HG03196 (cell line): ENCODE measurements at regions not wholly inside any gene's neighbourhood (a gene's known extent, or its start where the extent isn't known, plus 50 kb on each side); places are given as distances from the start of the nearest gene placed in this dataset.
"Not testable (repeated sequence)": the region's sequence is repeated elsewhere in the genome, so short reads cannot be mapped to it uniquely, and the experiment has no call there.

Source experiments
- ATAC-seq: cut with Tn5 transposase; IDR thresholded peaks from one replicate; pipeline ENCODE4 v1.9.1; 2021; ENCODE audit not compliant: unreplicated experiment

DNA sequence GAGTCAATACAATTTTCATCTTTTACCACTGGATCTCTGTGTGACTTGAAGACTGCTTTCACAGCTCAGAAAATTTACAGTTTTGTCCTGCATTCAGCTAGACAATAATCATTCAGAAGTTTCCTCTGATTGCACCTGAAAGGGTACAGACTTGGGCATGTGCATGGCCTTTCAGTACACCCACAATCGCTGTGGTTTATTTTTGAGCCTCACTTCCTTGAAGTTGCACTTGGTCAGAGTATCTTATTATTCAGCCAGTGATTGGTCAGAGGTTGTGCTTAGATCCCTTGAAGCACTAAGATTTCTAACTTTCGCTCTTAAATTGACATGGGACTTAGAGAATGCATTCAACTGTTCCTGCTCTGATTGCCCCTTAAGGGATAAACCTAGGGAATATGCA lies 508.2 kb downstream of the FAM181B start:
- ATAC-seq: no peak

GRCh38 chr11:82216927-82217570 lies 516.6 kb downstream of the FAM181B start:
- ATAC-seq: no peak

DNA sequence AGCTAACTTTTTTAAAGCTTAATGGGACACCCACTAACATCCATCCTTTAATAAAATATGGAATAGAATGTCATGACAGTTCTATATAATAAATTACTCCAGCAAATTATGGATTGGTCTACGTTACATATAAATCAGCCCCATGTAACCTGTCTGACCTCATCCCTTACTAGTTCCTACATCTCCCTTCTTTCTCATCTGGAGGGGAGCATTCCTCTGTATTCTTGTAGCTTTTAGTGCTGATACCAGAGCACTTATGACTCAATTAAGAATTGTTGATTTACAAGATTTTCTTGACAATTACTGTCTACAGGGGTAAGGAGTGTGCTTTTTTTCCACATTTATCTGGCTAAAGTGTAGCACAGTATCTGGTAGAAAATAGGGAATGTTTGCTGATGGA lies 523.7 kb downstream of the FAM181B start:
- ATAC-seq: no peak

DNA sequence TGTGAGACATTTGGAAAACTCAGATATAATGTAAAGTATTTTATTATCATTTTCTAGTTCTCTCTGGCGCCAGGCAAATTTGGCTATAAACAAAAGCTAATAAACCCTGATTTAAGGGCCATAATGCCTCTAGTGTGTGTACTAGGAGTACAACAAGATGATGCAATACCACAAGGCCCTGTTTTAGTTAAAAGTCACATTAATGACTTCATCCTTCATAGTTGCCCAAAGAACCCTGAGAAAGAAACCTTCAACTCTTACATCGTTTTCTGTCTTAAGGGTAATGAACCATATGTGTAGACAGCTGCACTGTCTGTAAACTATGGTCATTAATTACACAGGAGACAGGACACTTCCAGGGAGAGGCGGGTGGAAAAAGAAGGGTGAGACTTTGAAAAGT lies 538.4 kb downstream of the FAM181B start:
- no peak for ATAC-seq

- ATAC-seq: no peak
Observed at GRCh38 chr11:82194521-82194920, 539.1 kb downstream of the FAM181B start.

- ATAC-seq: no peak
Observed at GRCh38 chr11:82191695-82192094, 542.0 kb downstream of the FAM181B start.

GRCh38 chr11:82185925-82186324 lies 547.7 kb downstream of the FAM181B start:
- no peak for ATAC-seq

DNA sequence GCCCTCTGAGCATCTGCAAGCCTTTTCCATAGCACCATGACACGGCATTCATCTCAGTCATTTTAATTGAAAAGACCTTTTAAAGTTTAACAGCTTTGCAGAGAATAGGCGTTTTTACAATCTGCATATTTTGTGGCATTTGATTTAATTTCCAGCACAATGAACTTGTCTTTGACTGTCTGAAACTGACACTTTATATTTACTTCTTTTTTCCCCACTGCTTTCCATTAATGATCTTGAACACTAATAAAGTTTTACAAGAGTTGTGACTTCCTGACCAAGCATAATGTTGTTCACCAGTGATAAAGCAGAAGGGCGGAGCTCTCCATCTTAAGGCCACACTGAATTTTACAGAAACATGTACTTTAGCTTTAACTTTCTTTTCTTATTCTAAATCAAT lies 548.7 kb downstream of the FAM181B start:
- no peak for ATAC-seq

GRCh38 chr11:82183346-82183745 lies 550.3 kb downstream of the FAM181B start:
- ATAC-seq: no peak

- not testable (repeated sequence) for ATAC-seq
Observed at GRCh38 chr11:82182697-82183096, 551.0 kb downstream of the FAM181B start.

- ATAC-seq: not testable (repeated sequence)
Observed at GRCh38 chr11:82181796-82182195, 551.9 kb downstream of the FAM181B start.

GRCh38 chr11:82176945-82177344 lies 556.7 kb downstream of the FAM181B start:
- ATAC-seq: no peak

GRCh38 chr11:82176365-82176764 lies 557.3 kb downstream of the FAM181B start:
- no peak for ATAC-seq

DNA sequence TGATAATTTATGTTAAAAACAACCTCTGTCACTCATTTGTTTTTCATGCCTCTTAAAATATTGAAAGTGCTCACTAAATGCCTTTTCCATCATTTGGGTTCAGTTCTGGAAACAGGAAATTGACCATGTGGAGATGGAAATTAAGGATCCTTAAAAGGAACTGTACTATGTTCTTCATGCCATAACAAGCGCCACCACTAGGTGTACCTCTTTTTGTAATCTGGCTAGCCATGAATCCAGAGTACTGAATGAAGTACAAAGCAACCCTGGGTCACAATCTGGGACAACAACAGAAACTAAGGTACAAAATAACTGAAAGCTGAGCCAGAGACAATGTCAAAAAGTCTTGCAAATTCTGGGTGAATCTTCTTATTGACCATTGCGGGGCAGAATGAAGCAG lies 559.1 kb downstream of the FAM181B start:
- ATAC-seq: no peak

DNA sequence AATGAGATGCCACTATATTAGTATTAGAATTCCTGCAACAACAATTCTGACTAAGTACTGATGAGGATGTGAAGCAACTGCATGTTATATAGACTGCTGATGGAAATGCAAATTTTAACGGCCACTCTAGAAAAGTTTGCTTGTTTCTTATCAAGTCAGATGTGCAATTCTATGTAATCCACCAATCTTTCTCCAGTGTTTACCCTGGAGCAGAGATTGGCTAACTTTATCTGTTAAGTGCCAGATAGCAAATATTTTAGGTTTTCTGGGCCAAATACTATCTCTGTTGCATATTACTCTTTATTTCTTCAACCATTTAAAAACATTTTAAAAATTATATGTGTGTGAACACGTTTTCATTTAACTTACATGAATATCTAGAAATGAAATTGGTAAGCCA lies 586.9 kb downstream of the FAM181B start:
- no peak for ATAC-seq

DNA sequence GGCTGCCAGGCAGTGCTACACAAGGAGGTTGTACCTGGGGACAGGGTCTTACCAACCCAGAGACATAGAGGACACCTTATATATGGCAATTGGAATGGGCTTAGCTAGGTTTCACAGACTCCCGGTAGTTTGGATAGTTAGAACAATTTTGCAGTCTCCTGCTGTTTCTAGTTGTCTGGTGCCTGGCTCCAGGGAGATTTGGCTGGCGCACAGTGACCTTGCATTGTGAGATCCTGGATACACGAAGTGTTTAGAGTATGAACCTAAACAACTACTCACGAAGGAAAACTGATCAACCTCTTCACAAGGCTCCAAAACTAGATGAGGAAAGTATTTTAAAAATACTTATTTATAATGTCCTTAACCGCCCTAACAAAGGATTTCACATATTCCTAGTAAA lies 614.7 kb downstream of the FAM181B start:
- no peak for ATAC-seq

GRCh38 chr11:82117362-82117761 lies 616.3 kb downstream of the FAM181B start:
- no peak for ATAC-seq

DNA sequence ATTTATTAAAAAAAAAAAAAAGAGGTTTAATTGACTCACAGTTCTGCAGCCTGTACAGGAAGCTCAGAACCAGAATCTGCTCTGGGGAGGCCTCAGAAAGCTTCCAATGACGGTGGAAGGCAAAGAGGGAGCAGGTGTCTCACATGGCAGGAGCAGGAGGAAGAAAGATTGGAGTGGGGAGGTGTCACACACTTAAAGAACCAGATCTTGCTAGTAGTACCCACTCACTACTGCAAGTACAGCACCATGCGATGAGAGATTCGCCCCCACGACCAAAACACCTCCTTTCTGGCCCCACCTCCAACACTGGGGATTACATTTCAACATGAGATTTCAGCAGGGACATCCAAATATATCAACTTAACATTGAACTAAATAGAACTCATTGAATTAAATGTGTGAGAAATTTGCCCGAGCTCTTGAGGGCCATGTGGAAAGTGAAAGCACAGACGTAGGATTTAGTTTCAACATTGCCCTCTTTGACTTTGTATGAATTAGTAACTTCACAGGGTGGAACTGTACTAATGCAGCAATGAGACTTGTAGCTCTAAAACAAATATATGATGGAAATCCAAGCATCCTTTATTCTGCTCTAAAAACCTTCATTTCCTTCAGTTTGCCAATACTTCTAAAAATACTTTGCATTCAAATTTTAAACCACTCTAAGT lies 628.2 kb downstream of the FAM181B start:
- no peak for ATAC-seq

GRCh38 chr11:82092904-82093303 lies 640.8 kb downstream of the FAM181B start:
- ATAC-seq: no peak

DNA sequence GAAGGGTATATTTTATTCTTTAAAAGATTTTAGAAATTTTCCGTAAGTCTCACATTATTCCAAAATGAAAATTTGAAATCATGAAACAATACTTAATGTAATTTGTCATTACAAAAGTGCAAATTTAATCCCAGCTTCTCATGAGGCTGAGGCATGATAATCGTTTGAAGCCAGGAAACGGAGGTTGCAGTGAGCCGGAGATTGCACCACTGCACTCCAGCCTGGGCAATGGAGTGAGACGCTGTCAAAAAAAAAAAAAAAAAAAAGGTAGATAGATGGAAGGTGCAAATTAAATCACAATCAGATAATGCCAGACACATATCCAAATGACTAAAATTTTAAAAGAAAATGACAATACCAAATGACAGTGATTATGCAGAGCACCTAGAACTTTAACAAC lies 644.2 kb downstream of the FAM181B start:
- ATAC-seq: no peak

GRCh38 chr11:82085493-82085892 lies 648.2 kb downstream of the FAM181B start:
- no peak for ATAC-seq

- no peak for ATAC-seq
Observed at GRCh38 chr11:82082976-82083375, 650.7 kb downstream of the FAM181B start.

- ATAC-seq: no peak
Observed at GRCh38 chr11:82080160-82080559, 653.5 kb downstream of the FAM181B start.
